ENCODE measurements at regions not wholly inside any gene's neighbourhood (a gene's known extent, or its start where the extent isn't known, plus 50 kb on each side); places are given as distances from the start of the nearest gene placed in this dataset.

GRCh38 chr3:24958910-24959447, 464.3 kb upstream of the THRB start:
- Histone ChIP-seq H3K9ac (ENCODE audit: low read length) (no peak overlapping the region), H3K9me2 (ENCODE audit: insufficient read depth, low read length) (no peaks in the 10 kb centered on the region), H3K27me3 (ENCODE audit: insufficient read depth, low read depth, low read length) (no peaks in the 10 kb centered on the region), H3F3A (ENCODE audit: insufficient read depth, low read length, poor library complexity, severe bottlenecking) (peaks cover 5% of the 10 kb centered on the region), H3K4me3 (ENCODE audit: low read length) (no peak overlapping the region), H2AFZ (ENCODE audit: low read depth, low read length) (no peak overlapping the region), H4K20me1 (ENCODE audit: insufficient read depth) (no peaks in the 10 kb centered on the region), H3K4me2 (ENCODE audit: low read length) (no peak overlapping the region), H3K9me3 (ENCODE audit: low read length) (no peaks in the 10 kb centered on the region), H3K79me2 (replicated peaks; ENCODE audit: insufficient read depth, low read length) (no peaks in the 10 kb centered on the region), H3K27ac (ENCODE audit: low read length) (no peak overlapping the region), H3K36me3 (ENCODE audit: insufficient read depth, low read length) (no peaks in the 10 kb centered on the region)
- TF ChIP-seq, protein P1, sequence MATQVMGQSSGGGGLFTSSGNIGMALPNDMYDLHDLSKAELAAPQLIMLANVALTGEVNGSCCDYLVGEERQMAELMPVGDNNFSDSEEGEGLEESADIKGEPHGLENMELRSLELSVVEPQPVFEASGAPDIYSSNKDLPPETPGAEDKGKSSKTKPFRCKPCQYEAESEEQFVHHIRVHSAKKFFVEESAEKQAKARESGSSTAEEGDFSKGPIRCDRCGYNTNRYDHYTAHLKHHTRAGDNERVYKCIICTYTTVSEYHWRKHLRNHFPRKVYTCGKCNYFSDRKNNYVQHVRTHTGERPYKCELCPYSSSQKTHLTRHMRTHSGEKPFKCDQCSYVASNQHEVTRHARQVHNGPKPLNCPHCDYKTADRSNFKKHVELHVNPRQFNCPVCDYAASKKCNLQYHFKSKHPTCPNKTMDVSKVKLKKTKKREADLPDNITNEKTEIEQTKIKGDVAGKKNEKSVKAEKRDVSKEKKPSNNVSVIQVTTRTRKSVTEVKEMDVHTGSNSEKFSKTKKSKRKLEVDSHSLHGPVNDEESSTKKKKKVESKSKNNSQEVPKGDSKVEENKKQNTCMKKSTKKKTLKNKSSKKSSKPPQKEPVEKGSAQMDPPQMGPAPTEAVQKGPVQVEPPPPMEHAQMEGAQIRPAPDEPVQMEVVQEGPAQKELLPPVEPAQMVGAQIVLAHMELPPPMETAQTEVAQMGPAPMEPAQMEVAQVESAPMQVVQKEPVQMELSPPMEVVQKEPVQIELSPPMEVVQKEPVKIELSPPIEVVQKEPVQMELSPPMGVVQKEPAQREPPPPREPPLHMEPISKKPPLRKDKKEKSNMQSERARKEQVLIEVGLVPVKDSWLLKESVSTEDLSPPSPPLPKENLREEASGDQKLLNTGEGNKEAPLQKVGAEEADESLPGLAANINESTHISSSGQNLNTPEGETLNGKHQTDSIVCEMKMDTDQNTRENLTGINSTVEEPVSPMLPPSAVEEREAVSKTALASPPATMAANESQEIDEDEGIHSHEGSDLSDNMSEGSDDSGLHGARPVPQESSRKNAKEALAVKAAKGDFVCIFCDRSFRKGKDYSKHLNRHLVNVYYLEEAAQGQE (IDR thresholded peaks at IDR 0.05; ENCODE audit: borderline replicate concordance), result no peak
- TF ChIP-seq TAF1 (IDR thresholded peaks at IDR 0.05; ENCODE audit: low read depth), result no peak
- no peak for TF ChIP-seq EZH2 (IDR thresholded peaks at IDR 0.05; ENCODE audit: borderline replicate concordance, insufficient read depth, low read length, poor library complexity, severe bottlenecking)
- no peak for TF ChIP-seq EP300 (conservative IDR thresholded peaks at IDR 0.05; ENCODE audit: poor library complexity, severe bottlenecking)
- TF ChIP-seq SMC3 (conservative IDR thresholded peaks at IDR 0.05; ENCODE audit: poor library complexity), result no peak
- TF ChIP-seq CTCF (IDR thresholded peaks at IDR 0.05; ENCODE audit: poor library complexity, severe bottlenecking), result no peak
- no peak for TF ChIP-seq RAD21 (conservative IDR thresholded peaks at IDR 0.05)
- no peak for TF ChIP-seq POLR2AphosphoS5 (IDR thresholded peaks at IDR 0.05)
- no peak for TF ChIP-seq MXI1 (conservative IDR thresholded peaks at IDR 0.05; ENCODE audit: poor library complexity, severe bottlenecking)

GRCh38 chr3:24963762-24964625, 464.1 kb upstream of the RARB start:
- Histone ChIP-seq H3K79me2 (replicated peaks; ENCODE audit: insufficient read depth, low read length) (no peaks in the 10 kb centered on the region), H3K27ac (ENCODE audit: low read length) (no peak overlapping the region), H3K36me3 (ENCODE audit: insufficient read depth, low read length) (no peaks in the 10 kb centered on the region), H3K9ac (ENCODE audit: low read length) (no peak overlapping the region), H3K9me2 (ENCODE audit: insufficient read depth, low read length) (no peaks in the 10 kb centered on the region), H3K4me3 (ENCODE audit: low read length) (no peak overlapping the region), H3K4me2 (ENCODE audit: low read length) (no peak overlapping the region), H3K27me3 (ENCODE audit: insufficient read depth, low read depth, low read length) (no peaks in the 10 kb centered on the region), H3K9me3 (ENCODE audit: low read length) (no peaks in the 10 kb centered on the region), H4K20me1 (ENCODE audit: insufficient read depth) (no peaks in the 10 kb centered on the region), H2AFZ (ENCODE audit: low read depth, low read length) (no peak overlapping the region), H3F3A (ENCODE audit: insufficient read depth, low read length, poor library complexity, severe bottlenecking) (no peaks in the 10 kb centered on the region)
- TF ChIP-seq RAD21 (conservative IDR thresholded peaks at IDR 0.05), result peak; percentile 80
- TF ChIP-seq POLR2AphosphoS5 (IDR thresholded peaks at IDR 0.05), result no peak
- peak; percentile 78 for TF ChIP-seq CTCF (IDR thresholded peaks at IDR 0.05; ENCODE audit: poor library complexity, severe bottlenecking)
- TF ChIP-seq, protein P1 (IDR thresholded peaks at IDR 0.05; ENCODE audit: borderline replicate concordance), result no peak
- peak; percentile 79 for TF ChIP-seq SMC3 (conservative IDR thresholded peaks at IDR 0.05; ENCODE audit: poor library complexity)
- no peak for TF ChIP-seq TAF1 (IDR thresholded peaks at IDR 0.05; ENCODE audit: low read depth)
- TF ChIP-seq EP300 (conservative IDR thresholded peaks at IDR 0.05; ENCODE audit: poor library complexity, severe bottlenecking), result no peak
- TF ChIP-seq EZH2 (IDR thresholded peaks at IDR 0.05; ENCODE audit: borderline replicate concordance, insufficient read depth, low read length, poor library complexity, severe bottlenecking), result no peak
- TF ChIP-seq MXI1 (conservative IDR thresholded peaks at IDR 0.05; ENCODE audit: poor library complexity, severe bottlenecking), result no peak
